HepG2 (cell line): ENCODE measurements at regions not wholly inside any gene's neighbourhood (a gene's known extent, or its start where the extent isn't known, plus 50 kb on each side); places are given as distances from the start of the nearest gene placed in this dataset.

Experiments
- ATAC-seq: fragments of 200-7000 bp; cut with Tn5 transposase; 3 replicates; pipeline ENCODE4 v1.9.1; 2020; ENCODE audit warnings: mild to moderate bottlenecking, moderate library complexity
- BruUV-seq: library from RNA; stranded (reverse); fragments of 400-500 nt; replicated peaks from 2 replicates; lab custom pipeline; 2021; lab: Mats Ljungman, UMichigan
- CTCF ChIA-PET: fragments of 300-600 bp; formaldehyde crosslinking; extraction: SDS; loops from one replicate; lab custom pipeline; 2021; ENCODE audit warnings: low total read pairs, inconsistent platforms, low intra/inter-chr PET ratio; lab: Yijun Ruan, JAX
- POLR2A ChIA-PET: fragments of 350-600 bp; sonication (Branson Sonifier 250); formaldehyde crosslinking; loops from one replicate; lab custom pipeline; 2020; ENCODE audit warnings: antibody characterized with exemption, inconsistent platforms; lab: Yijun Ruan, JAX
- DNase-seq: peaks from one replicate; pipeline ENCODE4 v3.0.0-alpha.2; 2015; ENCODE audit warnings: low spot score
- FAIRE-seq: peaks from 3 replicates; lab custom pipeline; 2011; peaks lifted over from hg19 to GRCh38; lab: Jason Lieb, UNC
- H2AFZ ChIP-seq: one replicate; pipeline ENCODE4 v1.6.1; 2011; ENCODE audit warnings: low read length, inconsistent platforms
- H3K27ac ChIP-seq: fragments of 300-600 bp; 3 replicates; pipeline ENCODE4 v1.8.0; 2011; ENCODE audit warnings: mixed run types, mild to moderate bottlenecking, mixed read lengths, low read length, inconsistent platforms; ENCODE audit not compliant: insufficient read depth; ENCODE audit errors: extremely low read length
- H3K27me3 ChIP-seq, 2 experiments: fragments of 200-600 bp in 1 of 2; 2 replicates in 1 of 2; 3 replicates in 1 of 2; pipeline versions ENCODE4 v1.6.0 to v1.8.0; 2011; ENCODE audit warnings: low read length in 2 of 2, mild to moderate bottlenecking in 2 of 2, moderate library complexity in 2 of 2, inconsistent platforms in 1 of 2; ENCODE audit not compliant: insufficient read depth in 2 of 2, control insufficient read depth in 1 of 2
- H3K36me3 ChIP-seq, 2 experiments: fragments of 200-600 bp in 1 of 2; replicated peaks in 1 of 2; 2 replicates in 1 of 2; 3 replicates in 1 of 2; pipeline versions ENCODE4 v1.5.1 to v1.8.0; 2011; ENCODE audit warnings: low read length in 2 of 2, inconsistent platforms in 1 of 2; ENCODE audit not compliant: insufficient read depth in 2 of 2, control insufficient read depth in 1 of 2
- H3K4me1 ChIP-seq: 2 replicates; pipeline ENCODE4 v1.5.1; 2012; ENCODE audit warnings: low read length, inconsistent platforms; ENCODE audit not compliant: insufficient read depth
- H3K4me2 ChIP-seq: 2 replicates; pipeline ENCODE4 v1.6.0; 2011; ENCODE audit warnings: low read depth, low read length, inconsistent platforms
- H3K4me3 ChIP-seq, 3 experiments: fragments of 200-600 bp in 1 of 3; sonication (generic), shearing (Covaris generic) in 1 of 3; replicated peaks in 1 of 3; 2 replicates each; pipeline ENCODE4 v1.5.1; 2011 to 2016; ENCODE audit warnings: low read length in 3 of 3, inconsistent platforms in 2 of 3, low read depth in 2 of 3, mild to moderate bottlenecking in 2 of 3, control low read depth in 1 of 3, mixed read lengths in 1 of 3; ENCODE audit not compliant: insufficient read depth in 1 of 3
- H3K79me2 ChIP-seq: one replicate; pipeline ENCODE4 v1.6.1; 2011; ENCODE audit warnings: low read length, inconsistent platforms; ENCODE audit not compliant: insufficient read depth
- H3K9ac ChIP-seq: 2 replicates; pipeline ENCODE4 v1.6.0; 2011; ENCODE audit warnings: mild to moderate bottlenecking, low read depth, low read length, inconsistent platforms; ENCODE audit not compliant: insufficient read depth
- H3K9me3 ChIP-seq: 2 replicates; pipeline ENCODE4 v1.5.1; 2012; ENCODE audit warnings: mild to moderate bottlenecking, low read length
- H4K20me1 ChIP-seq: 2 replicates; pipeline ENCODE4 v1.6.0; 2011; ENCODE audit warnings: inconsistent platforms, mild to moderate bottlenecking, low read length, moderate library complexity; ENCODE audit not compliant: insufficient read depth
- AHDC1 ChIP-seq: sonication (generic); formaldehyde crosslinking; IDR thresholded peaks from 2 replicates; pipeline ENCODE4 v1.5.1; 2020; ENCODE audit warnings: mild to moderate bottlenecking, missing genetic modification reagents, borderline replicate concordance
- ELF3 ChIP-seq: IDR thresholded peaks from 2 replicates; pipeline ENCODE4 v1.6.1; 2016; ENCODE audit warnings: missing genetic modification reagents, missing compliant biosample characterization
- ETS1 ChIP-seq: sonication (generic); formaldehyde crosslinking; IDR thresholded peaks from 2 replicates; pipeline ENCODE4 v1.4.0; 2020; ENCODE audit warnings: missing genetic modification reagents
- FOXP1 ChIP-seq, 2 experiments: fragments of 450-650 bp in 1 of 2; IDR thresholded peaks; 2 replicates each; pipeline ENCODE4 v1.6.1; 2017 to 2018; ENCODE audit warnings: antibody characterized with exemption in 1 of 2
- HDAC6 ChIP-seq: fragments of 200-600 bp; sonication (generic); IDR thresholded peaks from 2 replicates; pipeline ENCODE4 v1.7.0; 2017; ENCODE audit warnings: mild to moderate bottlenecking, antibody characterized with exemption, low read length, low read depth
- KDM5A ChIP-seq: fragments of 200-600 bp; sonication (generic); IDR thresholded peaks from 2 replicates; pipeline ENCODE4 v1.7.0; 2018; ENCODE audit warnings: antibody characterized with exemption, mild to moderate bottlenecking, low read length, borderline replicate concordance
- NFKBIZ ChIP-seq: IDR thresholded peaks from 2 replicates; pipeline ENCODE4 v1.6.1; 2018; ENCODE audit warnings: missing genetic modification reagents, missing compliant biosample characterization
- NFRKB ChIP-seq: fragments of 450-650 bp; IDR thresholded peaks from 2 replicates; pipeline ENCODE4 v1.6.1; 2017
- NPAS2 ChIP-seq: sonication (generic); formaldehyde crosslinking; IDR thresholded peaks from 2 replicates; pipeline ENCODE4 v1.8.0; 2022; ENCODE audit warnings: mild to moderate bottlenecking, missing genetic modification reagents, borderline replicate concordance
- NR2F6 ChIP-seq, 2 experiments: IDR thresholded peaks; 2 replicates each; pipeline ENCODE4 v1.6.1; 2016; ENCODE audit warnings: antibody characterized with exemption in 1 of 2, mild to moderate bottlenecking in 1 of 2
- SIX1 ChIP-seq: sonication (generic); formaldehyde crosslinking; IDR thresholded peaks from 2 replicates; pipeline ENCODE4 v1.4.0; 2020; ENCODE audit warnings: missing genetic modification reagents, borderline replicate concordance
- ZBTB38 ChIP-seq: sonication (generic); formaldehyde crosslinking; IDR thresholded peaks from 2 replicates; pipeline ENCODE4 v1.5.1; 2020; ENCODE audit warnings: mild to moderate bottlenecking, missing genetic modification reagents
- ZEB1 ChIP-seq: IDR thresholded peaks from 2 replicates; pipeline ENCODE4 v1.6.1; 2012; ENCODE audit warnings: mild to moderate bottlenecking, low read depth, inconsistent platforms; ENCODE audit not compliant: insufficient replicate concordance
- ZFAT ChIP-seq: sonication (generic); formaldehyde crosslinking; conservative IDR thresholded peaks from 2 replicates; pipeline ENCODE4 v1.8.1; 2023; ENCODE audit warnings: missing genetic modification reagents, inconsistent platforms
- ZIK1 ChIP-seq: sonication (generic); formaldehyde crosslinking; IDR thresholded peaks from 2 replicates; pipeline ENCODE4 v1.5.0; 2020; ENCODE audit warnings: mild to moderate bottlenecking, low read depth, missing genetic modification reagents, borderline replicate concordance
- ZNF34 ChIP-seq: sonication (generic); formaldehyde crosslinking; IDR thresholded peaks from 2 replicates; pipeline ENCODE4 v1.4.0; 2020; ENCODE audit warnings: mild to moderate bottlenecking, missing genetic modification reagents, borderline replicate concordance
- ZNF550 ChIP-seq: sonication (generic); formaldehyde crosslinking; IDR thresholded peaks from 2 replicates; pipeline ENCODE4 v1.4.0; 2020; ENCODE audit warnings: mild to moderate bottlenecking, missing genetic modification reagents, borderline replicate concordance
- ZNF605 ChIP-seq: sonication (generic); formaldehyde crosslinking; IDR thresholded peaks from 2 replicates; pipeline ENCODE4 v1.8.0; 2022; ENCODE audit warnings: mild to moderate bottlenecking, missing genetic modification reagents
- ZNF672 ChIP-seq: sonication (generic); formaldehyde crosslinking; IDR thresholded peaks from 2 replicates; pipeline ENCODE4 v1.8.1; 2022; ENCODE audit warnings: missing genetic modification reagents
- WGBS: methylation state at CpG from one replicate; pipeline ENCODE4 v1.1.6; 2017; ENCODE audit warnings: low lambda C conversion rate; 5-methylcytosine and 5-hydroxymethylcytosine counted together
- in situ Hi-C: cut with HindIII; loops from 2 replicates; pipeline ENCODE4 v1.10.0; 2017; ENCODE audit warnings: low pct_unique_long_range_greater_than_20kb; ENCODE audit not compliant: extremely low pct_ligation_motif_present
- intact Hi-C: fragments of 100-400 bp; cut with micrococcal nuclease; formaldehyde crosslinking; loops from one replicate; pipeline ENCODE4 v1.10.0; 2022; ENCODE audit not compliant: unreplicated experiment
- TF ChIP-seq, protein P1 (sequence below): sonication (generic); formaldehyde crosslinking; IDR thresholded peaks from 2 replicates; pipeline ENCODE4 v1.4.0; 2020; ENCODE audit warnings: missing genetic modification reagents

DNA sequence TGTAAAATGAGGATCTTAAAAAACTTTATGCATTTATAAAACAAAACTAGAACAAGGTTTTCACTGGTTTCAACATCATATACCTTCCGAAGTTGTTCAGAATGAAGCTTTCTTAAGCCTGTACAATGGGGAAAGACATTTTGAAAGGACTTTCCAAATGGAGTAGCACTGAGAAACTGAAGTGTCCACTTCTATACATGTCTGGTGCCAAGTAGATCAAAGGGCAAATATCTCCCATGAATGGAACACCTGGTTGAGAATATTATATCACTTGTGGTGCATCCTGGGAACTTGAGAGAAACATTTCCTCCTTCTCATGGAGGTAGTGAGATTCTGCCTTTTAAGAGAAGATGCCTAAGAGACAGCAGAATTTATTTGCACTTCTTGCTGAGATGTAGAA is 182.1 kb upstream of the ACTBL2 start:
- no peak for TF ChIP-seq SIX1 (CRISPR knock-in tag)
- no peak for TF ChIP-seq FOXP1 (IDR thresholded peaks at IDR 0.05)
- no peak for TF ChIP-seq FOXP1 (CRISPR knock-in tag; IDR thresholded peaks at IDR 0.05)
- TF ChIP-seq ZEB1: no peak
- TF ChIP-seq AHDC1 (CRISPR knock-in tag): no peak
- no peak for TF ChIP-seq ZBTB38 (CRISPR knock-in tag)
- no peak for TF ChIP-seq NFRKB
- no peak for TF ChIP-seq KDM5A
- no peak for TF ChIP-seq ZNF34 (CRISPR knock-in tag)
- no peak for TF ChIP-seq ZFAT (CRISPR knock-in tag)
- TF ChIP-seq NPAS2 (CRISPR knock-in tag): no peak
- TF ChIP-seq ZIK1 (CRISPR knock-in tag): no peak
- TF ChIP-seq, protein P1, sequence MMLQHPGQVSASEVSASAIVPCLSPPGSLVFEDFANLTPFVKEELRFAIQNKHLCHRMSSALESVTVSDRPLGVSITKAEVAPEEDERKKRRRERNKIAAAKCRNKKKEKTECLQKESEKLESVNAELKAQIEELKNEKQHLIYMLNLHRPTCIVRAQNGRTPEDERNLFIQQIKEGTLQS (CRISPR knock-in tag): no peak
- TF ChIP-seq ELF3 (CRISPR knock-in tag): no peak
- no peak for TF ChIP-seq HDAC6
- no peak for TF ChIP-seq ZNF550
- TF ChIP-seq ZNF605 (CRISPR knock-in tag): no peak
- no peak for TF ChIP-seq NR2F6 (IDR thresholded peaks at IDR 0.05)
- TF ChIP-seq NR2F6 (CRISPR knock-in tag; IDR thresholded peaks at IDR 0.05): no peak
- no peak for TF ChIP-seq ETS1
- TF ChIP-seq ZNF672 (CRISPR knock-in tag): no peak
- no peak for TF ChIP-seq NFKBIZ (CRISPR knock-in tag)
- no peaks in the 10 kb centered on the region for H3K79me2 ChIP-seq
- 73% methylated on average over 1 of the region's 1 CpG for WGBS
- FAIRE-seq (no peak), DNase-seq (no peak), ATAC-seq (no peak)
- CTCF ChIA-PET: no interaction called here
- H3K27ac ChIP-seq: no peak overlapping the region
- in situ Hi-C loops (no loop called here), intact Hi-C loops (loop anchor here (5.0 kb wide), 1 partner anchor 1087 kb away; no protein-coding TSS in a partner anchor)
- H3K4me3 ChIP-seq: no peak overlapping the region
- no peaks in the 10 kb centered on the region for H3K9me3 ChIP-seq
- no TSS peak for BruUV-seq
- H3K36me3 ChIP-seq: no peaks in the 10 kb centered on the region
- POLR2A ChIA-PET: no interaction called here
- H4K20me1 ChIP-seq: no peaks in the 10 kb centered on the region
- no peak overlapping the region for H3K9ac ChIP-seq
- no peaks in the 10 kb centered on the region for H3K4me1 ChIP-seq
- no peaks in the 10 kb centered on the region for H3K27me3 ChIP-seq
- H3K4me2 ChIP-seq: no peak overlapping the region
- H2AFZ ChIP-seq: no peak overlapping the region
